Suprapubic skin (tissue), 3 donors: ENCODE measurements at regions not wholly inside any gene's neighbourhood (a gene's known extent, or its start where the extent isn't known, plus 50 kb on each side); places are given as distances from the start of the nearest gene placed in this dataset.

Source experiments
- CTCF ChIP-seq, 2 donors: fragments of 200-600 bp in 1 of 2; fragments of 450-650 bp in 1 of 2; sonication (generic) in 1 of 2; IDR thresholded peaks; one replicate each; pipeline ENCODE4 v1.5.1; 2016 to 2019; ENCODE audit warnings: antibody characterized with exemption in 2 of 2, mild to moderate bottlenecking in 1 of 2, moderate library complexity in 1 of 2
- POLR2AphosphoS5 ChIP-seq, 3 donors: sonication (generic); formaldehyde crosslinking; IDR thresholded peaks; one replicate each; pipeline ENCODE4 v1.6.1; 2017; ENCODE audit warnings: antibody characterized with exemption in 3 of 3

- TF ChIP-seq POLR2AphosphoS5 (IDR thresholded peaks at IDR 0.05): no peak
- TF ChIP-seq CTCF (IDR thresholded peaks at IDR 0.05): no peak
Observed at GRCh38 chr14:44353805-44354204, 153.3 kb downstream of the FSCB start.
